CD4-positive, alpha-beta T cell (primary cell): ENCODE measurements at regions not wholly inside any gene's neighbourhood (a gene's known extent, or its start where the extent isn't known, plus 50 kb on each side); places are given as distances from the start of the nearest gene placed in this dataset.

Experiments used
- ATAC-seq: fragments of 200-7000 bp; cut with Tn5 transposase; one replicate; pipeline ENCODE4 v1.10.0; 2022; ENCODE audit warnings: mild to moderate bottlenecking; ENCODE audit not compliant: poor library complexity
- CTCF ChIA-PET: fragments of 350-600 bp; sonication (Branson Sonifier 250); formaldehyde crosslinking; loops from one replicate; lab custom pipeline; 2021; ENCODE audit warnings: antibody characterized with exemption, inconsistent platforms; lab: Charles Lee
- POLR2A ChIA-PET: fragments of 350-600 bp; sonication (Branson Sonifier 250); formaldehyde crosslinking; loops from one replicate; lab custom pipeline; 2021; ENCODE audit warnings: antibody characterized with exemption, inconsistent platforms; lab: Charles Lee
- DNase-seq, 14 experiments: peaks; one replicate each; pipeline ENCODE4 v3.0.0-alpha.2; 2013 to 2020; ENCODE audit warnings: mixed read lengths in 2 of 14
- H3K27ac ChIP-seq, 2 donors: one replicate each; pipeline versions ENCODE4 v1.5.1 to v1.7.0; 2013; ENCODE audit warnings: low read length in 2 of 2, low read depth in 1 of 2, mild to moderate bottlenecking in 1 of 2
- H3K27me3 ChIP-seq, 2 experiments: 1 replicate in 1 of 2; 2 replicates in 1 of 2; pipeline versions ENCODE4 v1.6.1 to v1.7.0; 2013; ENCODE audit warnings: low read length in 2 of 2, control low read depth in 1 of 2, mild to moderate bottlenecking in 1 of 2, moderate library complexity in 1 of 2; ENCODE audit not compliant: insufficient read depth in 2 of 2, control insufficient read depth in 1 of 2
- H3K36me3 ChIP-seq: one replicate; pipeline ENCODE4 v1.6.1; 2013; ENCODE audit warnings: low read length, control low read depth; ENCODE audit not compliant: insufficient read depth
- H3K4me1 ChIP-seq: one replicate; pipeline ENCODE4 v1.6.1; 2013; ENCODE audit warnings: low read length, control low read depth; ENCODE audit not compliant: insufficient read depth
- H3K4me3 ChIP-seq: one replicate; pipeline ENCODE4 v1.5.1; 2013; ENCODE audit warnings: mild to moderate bottlenecking, low read length, moderate library complexity
- H3K9me3 ChIP-seq, 2 experiments: 1 replicate in 1 of 2; 2 replicates in 1 of 2; pipeline versions ENCODE4 v1.6.1 to v1.7.0; 2013; ENCODE audit warnings: low read length in 2 of 2, mild to moderate bottlenecking in 2 of 2, control low read depth in 1 of 2, moderate library complexity in 1 of 2; ENCODE audit not compliant: control insufficient read depth in 1 of 2, insufficient read depth in 1 of 2
- H3K27ac Mint-ChIP-seq: one replicate; pipeline ENCODE4 v1.8.0; 2020; ENCODE audit warnings: mixed read lengths
- H3K27me3 Mint-ChIP-seq: one replicate; pipeline ENCODE4 v1.8.0; 2021; ENCODE audit warnings: mixed read lengths
- H3K36me3 Mint-ChIP-seq: one replicate; pipeline ENCODE4 v1.8.0; 2021; ENCODE audit warnings: low read depth, mixed read lengths
- H3K4me1 Mint-ChIP-seq: one replicate; pipeline ENCODE4 v1.8.0; 2021; ENCODE audit warnings: low read depth, mixed read lengths
- H3K4me3 Mint-ChIP-seq: one replicate; pipeline ENCODE4 v1.8.0; 2020; ENCODE audit warnings: mild to moderate bottlenecking, mixed read lengths
- H3K9me3 Mint-ChIP-seq: one replicate; pipeline ENCODE4 v1.8.0; 2020; ENCODE audit warnings: mixed read lengths
- CTCF ChIP-seq: fragments of 200-600 bp; IDR thresholded peaks from one replicate; pipeline ENCODE4 v1.8.0; 2022; ENCODE audit warnings: antibody characterized with exemption, mild to moderate bottlenecking
- intact Hi-C, 2 experiments: fragments of 100-400 bp; cut with DNase I in 1 of 2; cut with micrococcal nuclease in 1 of 2; formaldehyde crosslinking; loops; one replicate each; pipeline versions ENCODE4 v1.15.1 to v1.9.0; 2023 to 2025; cut with DNase I, micrococcal nuclease

DNA sequence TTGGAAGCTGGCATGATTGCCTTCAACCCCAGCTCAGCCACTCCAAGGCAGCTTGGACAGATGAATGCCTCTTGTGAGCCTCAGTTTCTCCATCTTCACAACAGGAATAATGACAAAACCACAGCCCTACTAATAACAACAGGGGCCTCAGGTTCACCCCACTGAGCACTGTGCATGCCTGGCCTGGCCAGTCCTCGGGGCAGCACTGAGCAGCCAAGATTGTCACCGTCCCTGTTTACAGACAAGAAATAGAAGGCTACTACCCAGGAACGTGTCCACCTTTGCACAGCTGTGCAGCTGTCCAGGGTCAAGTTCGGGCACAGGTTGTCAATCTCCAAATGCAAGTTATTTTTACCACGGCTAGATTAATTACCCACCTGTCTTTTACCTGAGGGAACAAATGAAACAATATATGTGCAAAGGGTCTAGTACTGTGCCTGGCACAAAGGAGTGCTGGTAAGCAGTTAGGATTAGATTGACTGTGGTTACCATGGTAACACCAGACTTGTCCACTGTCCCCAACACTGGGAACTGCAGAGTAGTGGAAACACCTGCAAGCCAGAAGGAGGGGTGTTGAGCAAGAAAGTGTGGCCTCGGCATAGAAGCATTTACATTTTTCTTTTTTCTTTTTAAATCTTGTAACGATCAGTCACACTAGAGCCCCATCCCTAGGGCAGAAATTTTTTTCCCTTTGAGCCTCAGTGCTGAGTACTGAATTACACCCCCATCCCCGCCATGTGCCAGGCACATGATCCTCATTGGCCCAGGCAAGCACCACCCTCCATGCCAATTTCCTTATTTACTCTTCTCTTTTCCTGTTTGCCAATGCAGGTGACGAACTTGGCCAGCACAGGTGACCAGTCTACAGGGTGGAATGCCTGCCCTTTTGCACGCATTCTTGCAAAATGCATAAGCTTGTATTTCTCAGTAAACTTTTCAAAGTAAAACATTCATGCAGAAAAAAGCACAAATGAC is 66.3 kb upstream of the SLC6A6 start:
- Mint-ChIP-seq H3K4me1 (no peaks in the 10 kb centered on the region), H3K4me3 (no peak overlapping the region), H3K27ac (no peak overlapping the region), H3K27me3 (no peaks in the 10 kb centered on the region), H3K9me3 (no peaks in the 10 kb centered on the region), H3K36me3 (no peaks in the 10 kb centered on the region)
- no peak for DNase-seq
- POLR2A ChIA-PET: no interaction called here
- no peaks in the 10 kb centered on the region for H3K27me3 ChIP-seq
- H3K36me3 ChIP-seq: no peaks in the 10 kb centered on the region
- TF ChIP-seq CTCF: no peak
- no peak for ATAC-seq
- H3K4me3 ChIP-seq: no peak overlapping the region
- intact Hi-C loops: no loop called here
- H3K4me1 ChIP-seq: no peaks in the 10 kb centered on the region
- H3K27ac ChIP-seq: no peak overlapping the region
- CTCF ChIA-PET: no interaction called here
- no peaks in the 10 kb centered on the region for H3K9me3 ChIP-seq

DNA sequence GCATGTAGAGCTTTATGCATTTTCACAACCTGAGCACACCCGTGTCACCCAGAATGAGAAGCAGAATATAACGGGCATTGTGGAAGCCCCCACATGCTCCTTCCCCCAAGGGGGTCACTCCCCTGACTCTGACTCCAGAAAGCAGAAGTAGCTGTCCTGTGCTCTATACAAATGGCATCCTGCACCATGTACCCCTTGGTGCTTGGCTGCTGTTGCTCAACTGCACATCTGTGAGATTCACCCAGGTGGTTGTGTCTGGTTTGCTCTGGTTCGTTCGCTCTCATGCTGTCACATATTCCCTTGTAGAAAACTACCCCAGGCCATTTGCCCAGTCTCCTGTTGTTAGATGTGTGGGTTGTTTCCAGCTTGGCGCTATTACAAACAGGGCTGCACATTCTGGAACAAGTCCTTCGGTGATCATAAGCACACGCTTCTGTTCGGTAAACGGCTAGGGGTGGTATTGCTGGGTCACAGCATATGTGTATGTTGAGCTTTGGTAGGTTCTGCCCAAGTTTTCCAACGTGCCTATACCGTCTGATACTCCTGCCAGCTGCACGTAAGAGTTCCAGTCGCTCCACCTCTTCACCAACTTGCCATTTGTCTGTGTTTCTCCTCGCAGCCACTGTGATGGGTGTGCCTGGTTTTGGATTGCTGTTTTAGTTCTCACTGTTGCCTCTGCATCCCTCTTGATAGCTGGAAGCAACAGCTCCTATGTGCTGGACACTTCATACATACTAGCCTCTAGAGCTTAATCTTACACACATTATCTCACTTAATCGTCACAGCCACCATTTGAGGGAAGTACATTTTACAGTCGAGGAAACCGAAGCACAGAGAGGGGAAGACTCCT is 65.4 kb upstream of the SLC6A6 start:
- Histone ChIP-seq H3K9me3 (no peaks in the 10 kb centered on the region), H3K4me3 (no peak overlapping the region), H3K36me3 (no peaks in the 10 kb centered on the region), H3K27ac (no peak overlapping the region), H3K27me3 (no peaks in the 10 kb centered on the region), H3K4me1 (no peaks in the 10 kb centered on the region)
- Mint-ChIP-seq H3K4me3 (no peak overlapping the region), H3K36me3 (no peaks in the 10 kb centered on the region), H3K27me3 (no peaks in the 10 kb centered on the region), H3K27ac (no peak overlapping the region), H3K9me3 (no peaks in the 10 kb centered on the region), H3K4me1 (no peaks in the 10 kb centered on the region)
- intact Hi-C loops: no loop called here
- no peak for ATAC-seq
- DNase-seq: no peak
- CTCF ChIA-PET: no interaction called here
- POLR2A ChIA-PET: no interaction called here
- TF ChIP-seq CTCF: no peak

DNA sequence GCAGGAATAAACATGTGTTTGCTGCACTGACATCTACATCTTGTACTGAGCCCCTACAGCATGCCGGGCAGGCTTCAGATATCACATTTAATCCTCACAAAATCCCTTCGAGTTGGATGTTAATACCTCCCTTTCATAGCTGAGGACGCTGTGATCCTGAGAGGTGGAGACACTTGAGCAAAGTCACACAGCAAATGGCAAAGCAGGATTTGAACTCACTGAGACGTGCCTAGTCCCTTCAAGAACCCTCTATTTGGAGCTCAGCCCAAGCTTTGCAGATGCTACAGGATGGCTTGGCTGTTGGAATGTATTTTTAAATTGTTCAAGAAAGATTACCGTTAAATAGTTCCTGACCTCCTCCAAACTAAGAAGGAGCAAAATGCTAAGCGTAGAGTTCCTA is 64.6 kb upstream of the SLC6A6 start:
- Histone ChIP-seq H3K27ac (no peak overlapping the region), H3K9me3 (no peaks in the 10 kb centered on the region), H3K4me3 (no peak overlapping the region), H3K4me1 (no peaks in the 10 kb centered on the region), H3K27me3 (no peaks in the 10 kb centered on the region), H3K36me3 (no peaks in the 10 kb centered on the region)
- ChIA-PET CTCF (no interaction called here), POLR2A (no interaction called here)
- no peaks in the 10 kb centered on the region for H3K4me1 Mint-ChIP-seq
- TF ChIP-seq CTCF: no peak
- H3K36me3 Mint-ChIP-seq: no peaks in the 10 kb centered on the region
- no peaks in the 10 kb centered on the region for H3K9me3 Mint-ChIP-seq
- DNase-seq (no peak), ATAC-seq (no peak)
- no peaks in the 10 kb centered on the region for H3K27me3 Mint-ChIP-seq
- no peak overlapping the region for H3K4me3 Mint-ChIP-seq
- intact Hi-C loops: no loop called here
- no peak overlapping the region for H3K27ac Mint-ChIP-seq
